OCI-LY7 (cell line): ENCODE measurements at regions not wholly inside any gene's neighbourhood (a gene's known extent, or its start where the extent isn't known, plus 50 kb on each side); places are given as distances from the start of the nearest gene placed in this dataset.

Experiments
- EZH2phosphoT487 ChIP-seq: fragments of 200-600 bp; sonication (generic); IDR thresholded peaks from 2 replicates; pipeline ENCODE4 v1.6.1; 2018; ENCODE audit warnings: low read depth, borderline replicate concordance, mild to moderate bottlenecking, mixed run types, antibody characterized with exemption, low read length, moderate library complexity, mixed read lengths
- TF ChIP-seq, protein P1 (sequence below): fragments of 200-600 bp; sonication (generic); conservative IDR thresholded peaks from 2 replicates; pipeline ENCODE4 v1.5.1; 2014; ENCODE audit warnings: mild to moderate bottlenecking, antibody characterized with exemption, low read length, moderate library complexity, mixed read lengths

DNA sequence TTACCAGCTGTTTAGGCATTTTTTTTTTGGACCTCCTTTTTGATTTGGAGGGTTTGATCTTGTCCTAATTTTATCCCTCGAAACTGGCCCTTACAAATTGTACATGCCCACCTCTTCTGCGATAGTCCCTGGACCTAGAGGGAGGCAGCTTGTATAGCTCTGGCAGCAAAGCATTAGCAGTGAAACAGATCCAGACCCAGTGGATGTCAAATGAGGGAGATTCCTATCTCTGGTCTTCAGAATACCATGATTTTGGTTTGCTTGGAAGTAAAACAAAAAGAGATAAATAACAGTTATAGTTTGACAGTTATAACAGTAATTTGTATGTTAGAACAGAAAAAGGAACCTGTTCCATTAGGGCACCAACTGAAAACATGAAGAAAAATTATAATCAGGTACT is 123.6 kb downstream of the MIS18A start:
- TF ChIP-seq, protein P1, sequence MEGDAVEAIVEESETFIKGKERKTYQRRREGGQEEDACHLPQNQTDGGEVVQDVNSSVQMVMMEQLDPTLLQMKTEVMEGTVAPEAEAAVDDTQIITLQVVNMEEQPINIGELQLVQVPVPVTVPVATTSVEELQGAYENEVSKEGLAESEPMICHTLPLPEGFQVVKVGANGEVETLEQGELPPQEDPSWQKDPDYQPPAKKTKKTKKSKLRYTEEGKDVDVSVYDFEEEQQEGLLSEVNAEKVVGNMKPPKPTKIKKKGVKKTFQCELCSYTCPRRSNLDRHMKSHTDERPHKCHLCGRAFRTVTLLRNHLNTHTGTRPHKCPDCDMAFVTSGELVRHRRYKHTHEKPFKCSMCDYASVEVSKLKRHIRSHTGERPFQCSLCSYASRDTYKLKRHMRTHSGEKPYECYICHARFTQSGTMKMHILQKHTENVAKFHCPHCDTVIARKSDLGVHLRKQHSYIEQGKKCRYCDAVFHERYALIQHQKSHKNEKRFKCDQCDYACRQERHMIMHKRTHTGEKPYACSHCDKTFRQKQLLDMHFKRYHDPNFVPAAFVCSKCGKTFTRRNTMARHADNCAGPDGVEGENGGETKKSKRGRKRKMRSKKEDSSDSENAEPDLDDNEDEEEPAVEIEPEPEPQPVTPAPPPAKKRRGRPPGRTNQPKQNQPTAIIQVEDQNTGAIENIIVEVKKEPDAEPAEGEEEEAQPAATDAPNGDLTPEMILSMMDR, result no peak
- TF ChIP-seq EZH2phosphoT487, result no peak
